ENCODE measurements at regions not wholly inside any gene's neighbourhood (a gene's known extent, or its start where the extent isn't known, plus 50 kb on each side); places are given as distances from the start of the nearest gene placed in this dataset.
A peak's percentile ranks its signal among the peaks of the same experiment; 100 is the strongest.

DNA sequence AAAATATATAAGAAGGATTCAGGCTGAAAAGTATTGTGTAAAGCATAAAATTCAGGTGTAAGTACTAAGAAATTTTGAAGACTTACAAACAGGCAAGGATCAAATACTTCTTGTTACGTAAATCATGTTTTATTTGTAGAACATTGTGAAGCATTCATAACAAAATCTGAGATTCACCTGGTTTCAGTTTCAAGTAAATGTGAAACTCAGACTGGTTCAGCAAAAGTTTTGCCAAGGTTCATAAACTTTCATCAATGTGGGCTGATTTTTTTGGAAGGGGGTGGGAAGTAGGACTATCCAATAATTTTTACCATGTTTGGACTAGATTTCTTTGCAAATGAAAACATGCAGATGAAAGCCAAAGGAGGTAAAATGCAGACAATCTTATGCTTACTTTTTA is 527.7 kb downstream of the ANKRD50 start:
- no peak for DNase-seq (ENCODE audit: low read depth in 1 of 2, low spot score in 2 of 2)
- H3K4me1 ChIP-seq (replicated peaks) = no peaks in the 10 kb centered on the region

DNA sequence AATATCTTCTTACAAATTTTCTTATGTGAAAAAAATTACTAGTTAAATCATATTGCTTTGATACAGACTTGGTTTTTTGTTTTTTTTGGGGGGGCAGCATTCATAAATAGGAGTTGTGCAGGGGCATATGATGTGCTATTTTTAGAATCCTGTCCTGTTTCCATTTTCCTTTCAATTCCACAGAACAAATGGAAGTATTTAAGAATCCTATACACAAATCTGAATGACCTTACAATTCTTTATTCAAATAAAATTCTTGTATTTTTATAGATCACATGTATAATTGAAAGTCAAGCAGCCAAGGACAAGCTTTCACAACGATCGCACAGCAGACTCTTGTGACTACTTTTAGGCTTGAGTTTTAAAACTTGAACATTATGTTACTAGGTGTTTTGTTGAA is 523.9 kb downstream of the ANKRD50 start:
- Histone ChIP-seq H3K27ac (no peak overlapping the region), H3K4me3 (no peak overlapping the region), H3K9me3 (replicated peaks) (no peaks in the 10 kb centered on the region), H3K36me3 (no peaks in the 10 kb centered on the region), H3K4me1 (replicated peaks) (no peaks in the 10 kb centered on the region), H3K27me3 (replicated peaks) (no peaks in the 10 kb centered on the region)
- no peak for DNase-seq (ENCODE audit: low read depth in 1 of 2, low spot score in 2 of 2)

More for the DNA sequence above, 527.7 kb downstream of the ANKRD50 start:
- Histone ChIP-seq H3K4me3 (no peak overlapping the region), H3K27ac (no peak overlapping the region), H3K9me3 (replicated peaks) (no peaks in the 10 kb centered on the region), H3K27me3 (replicated peaks) (no peaks in the 10 kb centered on the region), H3K36me3 (no peaks in the 10 kb centered on the region)

DNA sequence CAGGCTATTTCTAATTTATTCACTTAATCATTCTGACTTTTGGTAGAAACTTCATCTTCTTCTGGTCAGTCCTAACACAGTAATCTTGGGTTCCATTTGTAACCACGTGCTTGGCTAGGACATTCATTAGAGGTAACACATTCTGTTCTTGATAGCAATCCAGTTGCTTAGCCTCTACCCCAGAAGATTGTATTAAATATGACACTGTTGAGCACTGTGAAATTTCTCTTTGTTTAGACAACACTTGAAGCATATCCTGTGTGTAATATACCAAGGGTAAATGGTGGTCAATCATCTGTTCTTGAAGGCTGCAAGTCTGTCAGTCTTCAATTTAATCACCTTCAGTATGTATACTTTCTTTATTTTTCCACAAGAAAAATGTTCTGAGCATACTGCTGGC is 523.0 kb downstream of the ANKRD50 start:
- H3K9me3 ChIP-seq (replicated peaks) = no peaks in the 10 kb centered on the region
- DNase-seq (ENCODE audit: low read depth in 1 of 2, low spot score in 2 of 2) = no peak

DNA sequence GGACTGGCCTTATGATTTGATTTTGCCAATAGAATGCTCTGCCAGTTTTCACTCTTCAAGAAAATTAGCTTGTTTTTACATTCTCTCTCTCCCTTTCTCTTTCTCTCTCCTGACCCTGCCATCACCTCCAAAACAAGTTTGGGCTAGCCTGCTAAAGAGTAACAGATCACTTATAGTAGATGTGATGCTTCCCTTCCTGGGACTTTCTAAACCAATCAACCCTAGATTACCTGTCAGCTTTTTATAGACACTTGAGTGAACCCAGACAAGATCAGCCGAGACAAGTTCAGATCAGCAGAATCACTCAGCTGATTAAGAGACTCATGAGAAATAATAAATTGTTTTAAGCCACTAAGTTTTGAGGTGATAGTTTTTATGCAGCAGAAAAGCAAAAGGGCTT is 521.2 kb downstream of the ANKRD50 start:
- DNase-seq (ENCODE audit: low read depth in 1 of 2, low spot score in 2 of 2) = no peak
- Histone ChIP-seq H3K27ac (no peak overlapping the region), H3K27me3 (replicated peaks) (no peaks in the 10 kb centered on the region), H3K4me3 (no peak overlapping the region), H3K9me3 (replicated peaks) (no peaks in the 10 kb centered on the region), H3K36me3 (no peaks in the 10 kb centered on the region), H3K4me1 (replicated peaks) (no peaks in the 10 kb centered on the region)

More for the DNA sequence above, 523.0 kb downstream of the ANKRD50 start:
- H3K36me3 ChIP-seq = no peaks in the 10 kb centered on the region
- H3K4me3 ChIP-seq = no peak overlapping the region
- H3K4me1 ChIP-seq (replicated peaks) = no peaks in the 10 kb centered on the region
- H3K27me3 ChIP-seq (replicated peaks) = no peaks in the 10 kb centered on the region
- H3K27ac ChIP-seq = no peak overlapping the region

DNA sequence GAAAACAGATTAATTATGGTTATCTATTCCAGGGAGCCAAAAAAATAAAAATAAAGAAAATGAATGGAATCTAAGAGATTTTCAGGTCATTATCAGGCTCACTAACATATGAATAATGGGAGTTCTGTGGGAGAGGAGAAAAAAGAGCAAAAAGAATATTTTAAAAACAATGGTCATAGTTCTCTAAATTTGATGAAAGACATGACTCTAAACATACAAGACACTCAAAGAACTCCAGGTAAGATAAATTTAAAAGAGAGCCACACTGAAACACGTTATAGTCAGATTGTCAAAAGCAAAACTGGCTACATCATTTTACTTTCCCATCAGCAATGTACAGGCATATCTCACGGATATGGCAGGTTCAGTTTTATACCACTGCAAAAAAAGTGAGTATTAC is 520.0 kb downstream of the ANKRD50 start:
- no peaks in the 10 kb centered on the region for H3K36me3 ChIP-seq
- no peak for DNase-seq (ENCODE audit: low read depth in 1 of 2, low spot score in 2 of 2)
- H3K4me3 ChIP-seq = no peak overlapping the region
- H3K27me3 ChIP-seq (replicated peaks) = no peaks in the 10 kb centered on the region
- H3K4me1 ChIP-seq (replicated peaks) = no peaks in the 10 kb centered on the region
- H3K9me3 ChIP-seq (replicated peaks) = no peaks in the 10 kb centered on the region
- no peak overlapping the region for H3K27ac ChIP-seq

DNA sequence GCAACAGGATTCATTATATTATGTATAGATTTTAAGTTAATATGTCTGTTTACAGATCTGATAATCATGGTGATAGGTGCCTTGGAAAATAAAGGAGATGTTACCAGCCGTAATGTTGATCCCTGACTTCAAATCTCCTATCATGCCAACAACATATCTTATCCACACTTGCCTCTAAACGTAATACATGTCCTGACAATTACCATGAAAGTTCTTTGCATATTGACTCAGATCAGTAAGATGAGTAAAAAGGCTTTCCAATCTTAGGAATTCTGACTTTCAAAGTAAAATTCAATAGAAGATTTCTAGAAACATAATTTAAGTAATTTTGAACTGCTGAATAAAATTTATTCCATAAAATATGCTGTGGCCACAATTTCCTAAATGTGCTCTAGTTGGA is 513.3 kb downstream of the ANKRD50 start:
- DNase-seq (ENCODE audit: low read depth in 1 of 2, low spot score in 2 of 2) = no peak
- Histone ChIP-seq H3K4me1 (replicated peaks) (peaks cover 14% of the 10 kb centered on the region), H3K27ac (no peak overlapping the region), H3K27me3 (replicated peaks) (no peaks in the 10 kb centered on the region), H3K9me3 (replicated peaks) (no peaks in the 10 kb centered on the region), H3K36me3 (no peaks in the 10 kb centered on the region), H3K4me3 (no peak overlapping the region)

DNA sequence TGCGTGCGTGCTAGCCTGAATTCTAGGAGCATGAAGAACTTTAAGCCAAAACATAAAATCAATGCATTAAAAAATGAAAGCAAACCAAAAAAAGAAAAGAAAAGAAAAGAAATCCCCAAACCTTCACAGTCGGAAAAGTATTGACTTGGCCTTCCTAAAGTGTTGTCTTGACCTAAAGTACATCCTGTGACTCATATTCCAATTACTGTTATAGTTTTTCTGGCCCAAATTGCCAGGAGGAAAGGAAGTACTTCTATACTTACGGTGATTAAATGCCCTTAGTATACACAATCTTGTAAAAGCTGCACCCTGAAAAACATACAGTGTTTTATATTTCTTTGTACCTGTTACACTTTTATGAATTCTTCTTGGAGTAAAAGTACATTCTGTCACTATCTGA is 512.8 kb downstream of the ANKRD50 start:
- peak in 1 of 2 experiments; percentile 19 for DNase-seq (ENCODE audit: low read depth in 1 of 2, low spot score in 2 of 2)
- no peaks in the 10 kb centered on the region for H3K27me3 ChIP-seq (replicated peaks)
- no peak overlapping the region for H3K4me3 ChIP-seq
- H3K36me3 ChIP-seq = no peaks in the 10 kb centered on the region
- no peak overlapping the region for H3K27ac ChIP-seq
- no peaks in the 10 kb centered on the region for H3K9me3 ChIP-seq (replicated peaks)
- H3K4me1 ChIP-seq (replicated peaks) = peaks cover 14% of the 10 kb centered on the region

DNA sequence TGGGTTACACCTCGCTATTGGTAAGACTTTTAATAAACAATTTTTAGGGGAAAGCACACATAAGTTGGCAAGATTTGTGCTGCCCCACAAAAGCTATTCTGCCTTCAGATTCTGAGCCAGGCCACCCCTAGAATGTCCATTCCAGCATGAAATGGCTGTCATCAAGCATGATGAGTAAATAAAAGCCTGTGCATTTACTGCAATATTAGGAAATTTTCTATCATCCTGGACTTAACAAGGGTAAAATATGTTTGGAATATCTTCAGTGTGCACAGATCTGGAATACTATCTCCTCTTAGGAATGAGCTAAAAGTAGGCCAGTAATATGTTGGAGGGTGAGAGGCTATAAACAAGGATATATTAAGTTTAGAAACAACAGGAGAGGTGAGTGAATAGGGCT is 510.9 kb downstream of the ANKRD50 start:
- Histone ChIP-seq H3K4me3 (no peak overlapping the region), H3K27ac (no peak overlapping the region), H3K36me3 (no peaks in the 10 kb centered on the region), H3K4me1 (replicated peaks) (peaks cover 14% of the 10 kb centered on the region), H3K27me3 (replicated peaks) (no peaks in the 10 kb centered on the region), H3K9me3 (replicated peaks) (no peaks in the 10 kb centered on the region)
- DNase-seq (ENCODE audit: low read depth in 1 of 2, low spot score in 2 of 2) = no peak

DNA sequence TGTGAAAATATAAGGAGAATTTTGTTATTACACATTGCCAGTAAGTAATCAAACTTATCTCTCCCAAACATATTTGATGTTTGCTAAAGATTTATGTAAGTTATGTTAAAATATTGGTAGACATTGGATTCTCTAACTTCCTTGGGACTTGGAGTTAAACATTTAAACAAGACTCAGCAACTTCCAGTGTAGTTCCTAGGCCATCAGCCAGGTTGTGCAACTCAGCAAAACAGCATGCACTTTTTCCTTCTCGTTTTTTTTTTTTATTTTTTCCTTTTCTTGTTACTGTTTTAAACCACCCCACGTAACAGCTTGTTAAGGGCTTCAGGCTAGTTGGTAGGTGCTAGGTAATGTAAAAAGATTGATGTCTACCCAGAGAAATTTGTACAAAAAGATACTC is 510.4 kb downstream of the ANKRD50 start:
- no peak for DNase-seq (ENCODE audit: low read depth in 1 of 2, low spot score in 2 of 2)

DNA sequence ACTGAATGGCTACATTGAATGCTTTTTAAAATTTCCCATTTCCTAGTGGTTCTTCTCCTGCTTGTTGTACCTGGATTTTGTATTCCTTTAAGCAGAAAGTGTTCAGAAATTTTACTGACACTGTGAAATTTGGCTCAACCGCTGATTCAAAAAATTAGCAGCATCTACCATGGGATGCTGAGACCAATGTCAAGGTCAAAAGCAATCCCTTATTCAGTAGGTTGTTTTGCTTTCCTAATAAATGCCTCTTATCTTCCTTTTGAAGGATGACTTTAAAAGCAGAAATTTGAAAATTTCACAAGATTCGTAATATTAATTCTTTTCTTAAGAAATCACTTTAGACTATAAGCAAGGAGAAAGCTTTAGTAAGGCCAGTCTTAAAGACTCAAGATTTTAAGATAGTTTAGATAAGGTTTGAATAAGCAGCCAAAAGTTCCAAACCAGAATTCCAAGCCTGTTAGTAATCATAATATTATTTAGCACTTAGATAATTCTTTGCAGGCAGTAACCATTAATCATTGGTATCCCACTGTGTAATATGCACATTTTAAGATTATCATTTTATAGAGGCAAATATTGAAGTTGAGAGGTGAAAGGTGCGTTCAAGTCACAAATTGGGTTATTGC is 508.8 kb downstream of the ANKRD50 start:
- DNase-seq (ENCODE audit: low read depth in 1 of 2, low spot score in 2 of 2) = no peak
- Histone ChIP-seq H3K36me3 (no peaks in the 10 kb centered on the region), H3K4me3 (no peak overlapping the region), H3K27me3 (replicated peaks) (no peaks in the 10 kb centered on the region), H3K9me3 (replicated peaks) (no peaks in the 10 kb centered on the region), H3K27ac (no peak overlapping the region), H3K4me1 (replicated peaks) (peaks cover 21% of the 10 kb centered on the region)

More for the DNA sequence above, 510.4 kb downstream of the ANKRD50 start:
- no peak overlapping the region for H3K27ac ChIP-seq
- no peaks in the 10 kb centered on the region for H3K36me3 ChIP-seq
- peaks cover 17% of the 10 kb centered on the region for H3K4me1 ChIP-seq (replicated peaks)
- no peaks in the 10 kb centered on the region for H3K27me3 ChIP-seq (replicated peaks)
- H3K4me3 ChIP-seq = no peak overlapping the region
- no peaks in the 10 kb centered on the region for H3K9me3 ChIP-seq (replicated peaks)

DNA sequence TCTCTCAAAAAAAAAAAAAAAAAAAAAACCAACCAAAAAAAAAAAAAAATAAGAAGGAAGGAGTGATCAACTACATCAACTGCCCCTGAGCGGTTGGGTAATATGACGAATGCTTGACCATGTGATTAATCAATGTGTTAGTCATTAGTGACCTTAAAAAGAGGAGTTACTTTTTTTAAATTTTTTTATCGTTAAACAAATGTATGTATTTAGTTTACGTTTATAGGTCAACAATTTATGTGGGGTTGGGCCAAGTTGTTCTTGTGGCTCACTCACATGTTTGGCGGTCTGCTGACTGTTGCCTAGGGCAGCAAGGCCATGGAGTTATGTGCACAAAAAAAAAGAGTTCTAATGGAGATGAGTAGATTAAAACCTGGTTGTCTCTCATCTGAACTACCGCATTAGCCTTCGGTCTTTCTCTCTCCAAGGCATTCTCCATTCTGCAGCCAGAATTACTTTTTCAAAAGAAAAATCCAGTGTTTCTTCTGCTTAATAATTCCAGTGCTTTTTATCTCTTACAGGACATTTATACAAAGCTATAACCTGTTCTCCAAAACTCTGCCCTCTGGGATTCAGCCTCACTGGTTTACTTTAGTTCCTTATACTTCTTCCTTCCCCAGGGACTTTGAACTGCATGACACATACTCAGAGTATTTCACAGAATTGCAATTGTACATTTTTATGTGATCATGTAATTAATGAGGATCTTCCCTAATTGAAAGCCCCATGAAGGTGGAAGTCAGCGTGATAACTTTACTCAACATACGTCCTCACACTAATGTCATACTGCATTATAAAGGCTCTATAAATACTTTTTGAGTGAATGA is 505.5 kb downstream of the ANKRD50 start:
- no peak for DNase-seq (ENCODE audit: low read depth in 1 of 2, low spot score in 2 of 2)

DNA sequence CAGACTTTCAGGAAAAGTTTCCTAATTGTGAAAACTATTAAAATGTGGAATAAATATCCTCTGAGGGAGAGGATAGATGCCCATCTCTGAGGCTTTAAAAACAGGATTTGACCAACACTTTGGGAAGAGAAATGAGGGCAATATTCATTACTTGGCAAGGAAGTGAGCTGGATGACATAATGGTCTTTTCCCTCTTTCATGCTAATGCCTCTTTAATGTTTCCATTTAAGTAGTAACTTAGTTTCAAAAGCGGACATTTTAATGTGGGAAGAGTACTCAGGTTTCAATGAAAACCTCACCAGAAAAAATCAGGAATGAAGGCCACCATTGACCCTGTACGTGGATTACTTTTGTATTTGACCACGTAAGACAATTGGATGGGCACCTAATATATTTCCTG is 503.3 kb downstream of the ANKRD50 start:
- Histone ChIP-seq H3K27me3 (replicated peaks) (no peaks in the 10 kb centered on the region), H3K4me1 (replicated peaks) (peaks cover 7% of the 10 kb centered on the region), H3K27ac (no peak overlapping the region), H3K36me3 (no peaks in the 10 kb centered on the region), H3K9me3 (replicated peaks) (no peaks in the 10 kb centered on the region), H3K4me3 (no peak overlapping the region)
- DNase-seq (ENCODE audit: low read depth in 1 of 2, low spot score in 2 of 2) = no peak

More for the DNA sequence above, 505.5 kb downstream of the ANKRD50 start:
- Histone ChIP-seq H3K4me3 (no peak overlapping the region), H3K9me3 (replicated peaks) (no peaks in the 10 kb centered on the region), H3K36me3 (no peaks in the 10 kb centered on the region), H3K4me1 (replicated peaks) (peaks cover 18% of the 10 kb centered on the region), H3K27ac (no peak overlapping the region), H3K27me3 (replicated peaks) (no peaks in the 10 kb centered on the region)

DNA sequence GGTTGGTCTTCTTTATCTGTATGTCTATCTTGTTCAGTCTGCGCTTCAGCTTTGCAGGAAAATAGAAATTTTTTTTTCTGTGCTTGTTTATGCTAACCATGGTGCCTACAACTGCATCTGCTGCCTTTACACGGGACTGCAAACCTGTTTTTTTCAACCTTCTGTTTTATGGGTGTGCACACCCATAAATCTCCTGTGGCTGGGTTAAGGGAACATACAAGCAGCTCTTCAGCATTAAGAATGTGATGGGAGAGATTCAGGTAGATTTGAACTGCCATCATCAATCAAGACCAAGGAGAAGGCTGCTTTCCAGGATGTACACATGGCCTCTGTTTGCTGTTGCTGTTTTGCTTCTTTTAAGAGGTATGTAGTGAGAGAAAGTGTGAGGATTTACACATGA is 502.9 kb downstream of the ANKRD50 start:
- DNase-seq (ENCODE audit: low read depth in 1 of 2, low spot score in 2 of 2) = no peak
- Histone ChIP-seq H3K4me3 (no peak overlapping the region), H3K9me3 (replicated peaks) (no peaks in the 10 kb centered on the region), H3K27me3 (replicated peaks) (no peaks in the 10 kb centered on the region), H3K36me3 (no peaks in the 10 kb centered on the region), H3K27ac (no peak overlapping the region), H3K4me1 (replicated peaks) (peaks cover 7% of the 10 kb centered on the region)

DNA sequence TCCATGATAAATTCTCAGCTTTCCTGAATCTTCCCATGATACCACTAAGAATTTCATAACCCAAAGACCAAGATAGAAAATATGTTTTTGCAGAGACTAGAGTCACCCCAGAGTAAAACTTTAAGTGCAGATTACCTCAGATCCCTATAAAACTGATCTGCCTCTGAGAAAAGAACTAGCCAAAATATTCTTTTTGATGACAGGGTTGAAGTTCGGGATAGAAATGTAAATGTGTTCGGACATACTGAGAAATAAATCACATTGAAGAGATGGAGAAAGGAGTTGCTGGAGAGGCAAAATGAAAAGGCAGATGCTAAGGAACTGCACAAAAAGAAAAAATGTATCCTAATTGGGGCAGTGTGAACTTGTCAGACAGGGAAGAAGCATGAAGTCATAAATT is 501.8 kb downstream of the ANKRD50 start:
- DNase-seq (ENCODE audit: low read depth in 1 of 2, low spot score in 2 of 2) = no peak
- no peaks in the 10 kb centered on the region for H3K9me3 ChIP-seq (replicated peaks)
- H3K4me3 ChIP-seq = no peak overlapping the region

More for the DNA sequence above, 501.8 kb downstream of the ANKRD50 start:
- no peaks in the 10 kb centered on the region for H3K27me3 ChIP-seq (replicated peaks)
- H3K36me3 ChIP-seq = no peaks in the 10 kb centered on the region
- no peak overlapping the region for H3K27ac ChIP-seq
- peaks cover 7% of the 10 kb centered on the region for H3K4me1 ChIP-seq (replicated peaks)

Measured in SJSA1 (cell line).